Stimulated activated CD8-positive, alpha-beta memory T cell treated with anti-CD3 and anti-CD28 coated beads, Interleukin-4, amount 100 ng/mL, for 1 hour (primary cell): ENCODE measurements at regions not wholly inside any gene's neighbourhood (a gene's known extent, or its start where the extent isn't known, plus 50 kb on each side); places are given as distances from the start of the nearest gene placed in this dataset.
"Not testable (repeated sequence)": the region's sequence is repeated elsewhere in the genome, so short reads cannot be mapped to it uniquely, and the experiment has no call there.

Experiments
- DNase-seq, 2 donors: peaks; one replicate each; pipeline ENCODE4 v3.0.0-alpha.2; 2020; ENCODE audit warnings: low read depth in 2 of 2, low spot score in 1 of 2

- not testable (repeated sequence) for DNase-seq
Observed at GRCh38 chr17:30689266-30690000, 135.1 kb downstream of the CRLF3 start.

DNA sequence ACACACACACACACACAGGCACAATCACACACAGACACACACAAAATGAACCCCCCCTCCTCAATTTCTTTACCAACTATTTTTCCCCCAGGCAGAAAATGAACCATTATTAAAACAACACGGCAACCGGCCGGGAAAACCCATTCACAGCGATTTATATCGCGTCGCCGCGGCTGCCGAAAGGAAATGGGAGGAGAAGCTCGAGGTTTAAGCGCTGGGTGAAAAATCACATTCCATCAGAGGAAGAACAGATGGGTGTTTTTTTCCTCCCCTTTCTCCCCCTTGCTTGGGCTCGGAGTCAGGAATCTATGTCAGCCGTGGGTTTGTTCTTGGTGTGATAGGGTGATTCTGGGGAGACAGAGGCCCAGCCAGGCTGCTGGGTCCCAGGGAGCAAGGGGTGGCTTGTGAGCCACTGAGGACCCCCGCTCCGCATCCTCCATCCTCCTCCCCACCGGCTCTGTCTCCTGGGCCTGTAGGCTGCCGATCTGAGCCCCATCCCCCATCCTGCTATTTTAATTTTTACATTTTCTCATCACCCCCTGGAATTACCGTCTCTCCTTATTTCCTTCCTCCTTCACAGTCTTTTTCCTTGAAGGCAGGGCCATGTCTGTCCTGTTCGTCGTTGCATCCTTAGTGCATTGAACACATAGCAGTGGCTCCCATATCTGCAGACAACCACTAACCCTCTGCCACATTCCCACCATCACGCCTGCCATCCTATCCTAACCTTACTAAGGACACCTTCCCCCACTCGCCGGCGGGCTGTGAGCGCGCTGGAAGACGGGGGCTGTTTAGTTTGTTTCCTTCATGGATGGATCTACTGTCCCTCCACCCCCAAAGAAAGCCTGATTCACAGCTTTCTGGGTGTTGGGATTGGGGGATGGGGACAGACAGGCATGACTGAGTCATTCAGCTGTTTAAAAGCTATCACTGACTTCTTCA, 137.7 kb downstream of the CRLF3 start:
- DNase-seq = not testable (repeated sequence)

DNA sequence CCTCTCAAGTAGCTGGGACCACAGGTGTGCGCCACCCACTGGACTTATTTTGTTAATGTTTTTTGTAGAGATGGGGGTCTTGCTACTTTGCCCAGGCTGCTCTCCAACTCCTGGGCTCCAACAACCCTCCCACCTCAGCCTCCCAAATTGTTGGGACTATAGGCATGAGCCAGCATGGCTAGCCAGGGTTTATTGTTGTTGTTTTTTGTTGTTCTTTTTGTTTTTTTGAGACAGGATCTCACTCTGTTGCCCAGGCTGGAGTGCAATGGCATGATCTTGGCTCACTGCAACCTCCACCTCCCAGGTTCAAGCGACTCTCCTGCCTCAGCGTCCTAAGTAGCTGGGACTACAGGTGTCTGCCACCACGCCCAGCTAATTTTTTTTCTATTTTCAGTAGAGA, 142.2 kb downstream of the CRLF3 start:
- DNase-seq = not testable (repeated sequence)

DNA sequence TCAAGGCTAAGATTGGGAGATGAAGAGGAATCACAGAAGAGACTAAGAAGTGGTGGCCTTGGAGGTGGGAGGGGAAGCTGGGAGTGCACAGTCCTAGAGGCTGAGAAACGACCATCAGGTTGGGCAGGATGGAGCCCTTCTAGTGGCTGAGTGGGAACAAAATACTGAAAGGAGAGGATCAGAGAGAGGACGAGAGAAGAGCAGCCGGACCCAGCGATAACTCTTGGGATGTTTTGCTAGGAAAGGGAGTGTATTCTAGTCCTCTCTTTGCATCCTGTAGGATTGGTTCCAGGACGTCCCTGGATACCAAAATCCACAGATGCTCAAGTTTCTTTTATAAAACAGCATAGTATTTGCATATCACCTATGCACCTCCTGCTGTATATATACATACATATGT, 143.8 kb downstream of the CRLF3 start:
- not testable (repeated sequence) for DNase-seq

- no peak for DNase-seq
Observed at GRCh38 chr17:30677550-30678249, 146.8 kb downstream of the CRLF3 start.

GRCh38 chr17:30675777-30676492, 148.6 kb downstream of the CRLF3 start:
- not testable (repeated sequence) for DNase-seq

- not testable (repeated sequence) for DNase-seq
Observed at GRCh38 chr17:30669217-30669649, 155.3 kb downstream of the CRLF3 start.

DNA sequence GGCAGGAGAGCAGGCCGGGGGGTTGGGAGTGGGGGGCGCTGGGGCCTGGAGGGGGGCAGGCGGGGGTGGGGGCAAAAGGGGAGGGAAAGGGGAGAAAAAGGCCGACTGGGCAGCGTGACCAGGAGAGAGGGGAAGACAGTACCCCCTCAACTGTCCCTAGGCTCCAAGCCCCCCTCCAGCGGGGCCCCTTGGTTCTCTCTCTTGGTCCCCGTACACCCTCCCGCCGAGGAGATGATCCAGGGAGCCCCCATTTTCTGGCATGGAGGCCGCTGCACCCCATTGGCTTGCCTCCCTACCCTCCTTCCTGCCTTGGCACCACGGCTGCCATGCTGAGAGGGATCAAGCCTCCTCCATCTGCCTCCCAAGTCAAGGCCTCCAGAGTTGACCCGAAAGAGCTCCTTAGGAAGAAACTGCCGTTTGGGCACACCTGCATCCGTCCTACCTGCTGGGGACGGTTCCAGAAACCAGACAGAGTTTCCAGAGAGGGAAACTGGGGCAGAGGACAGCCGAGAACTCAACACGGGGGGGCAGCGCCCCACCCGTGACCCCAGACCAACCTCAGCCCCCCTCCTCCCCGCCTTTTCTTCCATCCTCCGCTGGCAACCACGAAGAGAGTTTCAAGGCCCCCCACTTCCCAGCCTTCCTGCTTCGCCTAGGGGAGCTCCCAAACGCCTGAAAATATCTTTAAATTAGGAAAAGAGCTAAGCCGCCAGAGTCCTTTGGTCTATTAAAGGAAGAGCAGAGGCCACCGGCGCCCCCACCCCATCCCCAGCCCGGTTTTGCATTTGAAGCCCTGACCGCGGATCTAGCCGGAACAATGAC, 155.9 kb downstream of the CRLF3 start:
- DNase-seq = not testable (repeated sequence)

DNA sequence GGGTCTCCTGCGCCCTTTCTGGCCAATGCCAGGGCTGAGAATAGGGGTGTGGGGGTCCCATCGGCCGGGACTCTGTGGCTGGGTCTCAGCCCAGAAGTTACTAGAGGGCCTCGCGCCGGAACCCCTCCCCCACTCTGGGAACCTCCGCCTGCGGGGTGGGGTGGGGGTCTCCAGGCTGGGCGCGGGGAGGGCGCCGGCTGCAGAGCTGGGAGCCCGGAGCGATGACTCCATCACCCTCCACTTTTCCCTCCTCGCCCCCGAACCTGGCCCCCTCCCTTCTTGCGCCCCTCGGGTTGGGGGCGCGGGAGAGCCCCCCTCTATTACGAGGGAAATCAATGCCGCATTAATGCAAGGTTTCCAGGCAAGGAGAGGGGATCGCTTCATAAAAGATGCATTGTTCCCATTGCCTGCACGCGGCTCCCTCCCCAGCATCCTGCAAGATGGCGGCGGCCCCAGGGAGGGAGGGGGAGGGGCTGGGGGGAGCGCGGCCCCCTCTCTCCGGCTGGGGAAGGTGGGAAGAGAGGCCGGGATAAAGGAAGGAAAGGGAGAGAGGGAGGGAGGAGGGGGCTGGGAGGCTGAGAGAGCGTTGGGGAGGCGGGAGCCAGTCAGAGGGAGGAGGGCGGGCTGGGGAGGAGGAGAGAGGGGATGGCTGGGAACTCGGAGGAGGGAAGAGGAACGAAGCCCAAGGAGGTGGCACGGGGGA, 156.7 kb downstream of the CRLF3 start:
- not testable (repeated sequence) for DNase-seq

DNA sequence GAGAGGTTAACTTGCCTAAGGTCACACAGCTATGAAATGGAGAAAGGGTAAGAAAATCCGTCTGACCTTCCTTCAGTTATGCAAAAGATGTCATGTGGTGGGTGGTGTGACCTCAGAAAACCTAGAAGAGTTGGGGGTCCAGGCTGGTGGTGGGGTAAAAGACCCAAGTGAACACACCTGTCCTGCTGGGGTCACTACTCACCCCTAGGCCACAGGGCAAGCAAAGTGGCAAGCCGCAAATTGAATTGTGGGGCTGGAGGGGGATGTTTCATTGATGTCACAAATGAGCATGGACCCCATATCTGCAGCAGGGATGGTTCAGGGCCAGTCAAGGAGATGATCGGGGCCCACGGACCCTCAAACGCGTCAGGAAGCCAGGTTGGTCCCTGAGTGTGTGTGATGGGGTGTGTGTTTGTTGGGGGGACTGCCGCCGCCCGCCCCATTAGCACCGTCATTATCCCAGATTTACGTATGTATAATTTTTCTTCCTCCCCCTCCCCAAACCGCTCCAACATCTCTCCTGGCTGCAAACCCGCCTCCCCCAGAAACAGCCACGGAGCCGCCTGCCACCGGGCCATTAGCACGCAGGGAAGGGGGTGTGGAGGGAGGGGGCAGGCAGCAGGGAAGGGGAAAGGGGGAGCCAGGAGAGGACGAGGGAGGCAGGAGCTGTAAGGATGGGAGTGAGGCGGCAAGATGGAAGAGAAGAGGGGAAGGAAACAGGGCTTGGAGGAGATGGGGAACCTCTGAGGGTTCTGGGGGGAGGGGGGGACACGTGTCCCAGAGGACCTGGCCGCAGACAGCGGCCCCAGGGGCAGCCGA, 157.4 kb downstream of the CRLF3 start:
- not testable (repeated sequence) for DNase-seq

DNA sequence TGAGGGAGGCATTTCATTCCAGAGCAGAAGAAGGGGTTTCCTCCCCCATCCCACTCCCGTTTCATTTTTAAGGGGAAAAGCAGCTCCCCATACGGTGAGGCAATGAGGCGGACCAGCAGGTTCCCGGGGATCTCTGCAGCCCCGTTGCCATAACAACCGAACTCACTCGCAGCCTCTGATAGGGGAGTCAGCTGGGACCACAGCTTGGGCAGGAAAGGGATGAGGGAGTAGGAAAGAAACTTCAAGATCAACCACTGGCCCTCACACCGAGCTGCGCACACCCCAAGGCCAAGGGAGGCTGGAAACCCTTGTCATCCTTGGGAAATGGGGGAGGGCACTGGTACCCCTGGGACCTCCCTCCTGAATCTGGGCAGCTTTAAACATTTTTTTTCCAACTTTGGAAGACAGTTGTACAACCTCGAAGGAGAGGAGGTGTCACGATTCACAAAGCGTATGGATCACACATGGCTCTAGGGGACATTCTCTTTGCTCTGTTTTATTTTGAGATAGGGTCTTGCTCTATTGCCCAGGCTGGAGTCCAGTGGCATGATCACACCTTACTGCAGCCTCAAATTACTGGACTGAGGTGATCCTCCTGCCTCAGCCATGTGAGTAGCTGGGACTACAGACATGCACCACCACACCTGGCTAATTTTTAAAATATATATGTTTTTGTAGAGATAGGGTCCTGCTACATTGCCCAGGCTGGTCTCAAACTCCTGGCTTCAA, 160.6 kb downstream of the CRLF3 start:
- not testable (repeated sequence) for DNase-seq

- not testable (repeated sequence) for DNase-seq
Observed at GRCh38 chr17:30657148-30657547, 167.3 kb downstream of the CRLF3 start.

DNA sequence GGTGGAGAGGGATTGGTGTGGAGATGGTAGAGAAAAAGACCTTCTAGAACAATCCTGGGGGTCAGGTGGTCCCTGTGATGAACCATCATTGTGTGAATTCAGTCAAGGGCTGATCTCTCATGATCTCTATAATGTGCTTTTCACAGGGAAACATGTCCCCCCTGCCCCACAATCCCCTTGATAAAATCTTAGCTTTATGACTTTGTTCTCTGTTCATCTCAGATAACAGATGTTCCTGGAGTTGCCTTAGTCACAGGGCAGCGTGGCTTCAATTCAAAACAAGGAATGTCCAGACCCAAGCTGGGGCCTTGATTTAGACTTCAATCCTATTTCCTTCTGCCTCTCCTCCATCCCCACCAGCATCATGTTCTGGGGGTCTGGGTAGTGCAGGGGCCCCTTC, 171.5 kb downstream of the CRLF3 start:
- DNase-seq = not testable (repeated sequence)

GRCh38 chr17:30650149-30650548, 172.9 kb downstream of the GOSR1 start:
- DNase-seq = not testable (repeated sequence)

DNA sequence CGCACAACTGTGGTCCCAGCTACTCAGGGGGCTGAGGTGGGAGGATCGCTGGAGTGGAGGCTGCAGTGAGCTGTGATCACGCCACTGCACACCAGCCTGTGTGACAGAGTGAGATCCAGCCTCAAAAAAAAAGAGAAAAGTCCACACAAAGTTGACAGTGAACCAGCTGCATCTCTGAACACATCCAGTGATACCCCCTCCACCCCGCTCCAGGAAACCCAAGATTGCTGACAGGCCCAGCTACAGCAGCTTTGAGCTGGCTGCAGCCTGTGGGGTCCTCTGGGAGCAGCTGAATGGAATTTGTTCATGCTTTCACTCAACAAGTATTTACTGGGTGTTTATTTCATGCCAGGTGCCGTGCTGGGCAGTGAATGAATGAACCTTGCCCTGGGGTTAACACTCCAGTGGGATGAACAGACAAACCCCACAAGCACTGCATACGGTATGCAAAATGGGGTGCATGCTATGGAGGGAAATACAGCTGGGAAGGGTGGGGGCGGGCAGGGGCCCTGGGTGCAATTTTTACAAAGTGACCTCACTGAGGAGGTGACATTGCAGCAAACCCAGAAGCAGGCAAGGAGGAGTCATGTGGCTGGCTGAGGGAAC, 170.9 kb downstream of the GOSR1 start:
- DNase-seq = not testable (repeated sequence)

GRCh38 chr17:30645875-30646274, 168.7 kb downstream of the GOSR1 start:
- DNase-seq = not testable (repeated sequence)

DNA sequence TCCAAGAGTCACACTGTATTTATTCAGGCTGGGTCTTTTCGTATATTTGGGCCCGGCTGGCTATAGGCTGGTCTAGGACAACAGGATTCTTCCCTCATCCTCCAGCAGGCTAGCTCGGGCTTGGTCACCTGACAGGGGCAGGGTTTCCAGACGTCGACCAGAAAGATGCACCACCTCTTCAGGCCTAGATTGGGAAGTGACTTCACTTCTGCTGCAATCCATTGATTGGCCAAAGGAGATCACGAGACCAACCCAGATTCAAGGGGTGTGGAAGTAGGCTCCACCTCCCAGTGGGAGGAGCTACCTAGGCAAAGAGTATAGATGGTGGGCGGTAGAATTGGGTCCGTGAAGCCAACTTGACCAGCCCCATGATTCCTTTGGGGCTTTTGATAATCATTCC, 167.5 kb downstream of the GOSR1 start:
- not testable (repeated sequence) for DNase-seq
